PFSK-1 (cell line): ENCODE measurements at regions not wholly inside any gene's neighbourhood (a gene's known extent, or its start where the extent isn't known, plus 50 kb on each side); places are given as distances from the start of the nearest gene placed in this dataset.

Source experiments
- POLR2AphosphoS5 ChIP-seq: IDR thresholded peaks from 2 replicates; pipeline ENCODE4 v1.6.1; 2012; ENCODE audit warnings: low read depth, mild to moderate bottlenecking, control low read depth, low read length, moderate library complexity
- REST ChIP-seq, 2 experiments: IDR thresholded peaks; 2 replicates each; pipeline versions ENCODE4 v1.6.1 to v1.8.0; 2011 to 2012; ENCODE audit warnings: low read depth in 2 of 2, low read length in 2 of 2, control low read depth in 1 of 2, inconsistent platforms in 1 of 2, mild to moderate bottlenecking in 1 of 2, moderate library complexity in 1 of 2; ENCODE audit not compliant: insufficient read depth in 1 of 2
- SIN3A ChIP-seq: IDR thresholded peaks from 2 replicates; pipeline ENCODE4 v1.6.1; 2012; ENCODE audit warnings: mild to moderate bottlenecking, low read length, moderate library complexity, borderline replicate concordance; ENCODE audit not compliant: insufficient read depth
- TAF1 ChIP-seq: IDR thresholded peaks from 2 replicates; pipeline ENCODE4 v1.6.1; 2012; ENCODE audit warnings: low read length, control low read depth, borderline replicate concordance; ENCODE audit not compliant: insufficient read depth

- TF ChIP-seq REST (IDR thresholded peaks at IDR 0.05; ENCODE audit: insufficient read depth in 1 of 2, low read depth in 2 of 2, low read length in 2 of 2) (no peak), POLR2AphosphoS5 (no peak), SIN3A (no peak), TAF1 (no peak)
Observed at GRCh38 chr20:39853050-39853449, 836.0 kb downstream of the MAFB start.
